ENCODE measurements at regions not wholly inside any gene's neighbourhood (a gene's known extent, or its start where the extent isn't known, plus 50 kb on each side); places are given as distances from the start of the nearest gene placed in this dataset.

DNA sequence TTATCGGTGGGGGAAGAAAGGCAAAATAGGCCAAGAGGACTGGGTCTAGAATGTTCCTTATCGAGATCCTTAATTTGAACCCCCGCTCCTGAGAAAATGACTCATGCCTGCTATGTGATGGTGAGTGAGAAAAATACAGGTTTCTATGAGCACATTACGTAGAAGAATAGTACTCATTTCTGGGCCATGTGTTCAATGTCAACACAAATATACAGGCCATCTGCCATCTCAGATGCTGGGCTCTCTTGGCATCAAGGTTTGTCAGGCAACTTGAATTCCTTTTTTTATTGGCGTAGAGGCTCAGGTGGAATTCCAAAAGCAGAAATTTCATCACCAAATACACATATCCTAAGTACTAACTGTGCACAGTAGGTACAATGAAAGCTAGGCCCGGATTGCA, 81.4 kb upstream of the TRIM2 start:
- intact Hi-C loops (cut with micrococcal nuclease; ENCODE audit: unreplicated experiment): no loop called here

DNA sequence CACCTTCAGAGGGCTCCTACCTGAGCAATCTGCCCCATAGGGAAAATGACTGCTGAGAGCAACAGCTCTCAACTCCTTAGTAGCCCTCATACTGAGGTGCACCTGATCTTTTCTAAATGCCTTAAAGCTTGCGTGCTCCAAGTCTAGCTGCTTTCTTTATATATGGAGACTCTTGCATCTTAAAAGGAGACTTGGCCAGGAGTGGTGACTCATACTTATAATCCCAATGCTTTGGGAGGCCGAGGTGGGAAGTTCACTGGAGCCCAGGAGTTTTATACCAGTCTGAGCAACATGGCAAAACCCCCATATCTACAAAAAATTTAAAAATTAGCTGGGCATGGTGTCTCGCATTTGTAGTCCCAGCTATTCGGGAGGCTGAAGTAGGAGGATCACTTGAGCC, 78.1 kb upstream of the TRIM2 start:
- BruUV-seq (replicated peaks): no TSS peak
- in situ Hi-C loops (cut with HindIII; ENCODE audit: low pct_unique_long_range_greater_than_20kb, low sequenced_read_pairs): no loop called here

More for the DNA sequence above, 81.4 kb upstream of the TRIM2 start:
- TF ChIP-seq SIN3A (IDR thresholded peaks at IDR 0.05; ENCODE audit: borderline replicate concordance, insufficient read depth, low read depth, low read length) (no peak), POLR2AphosphoS5 (IDR thresholded peaks at IDR 0.05; ENCODE audit: low read depth, low read length) (no peak)
- no peaks in the 10 kb centered on the region; the same call in 1 of the 2 replicates for H3K4me1 ChIP-seq (ENCODE audit: control insufficient read depth, insufficient read depth, low read length)
- no peak for ATAC-seq
- DNase-seq (ENCODE audit: low read depth, low spot score): no peak
- H3K27me3 ChIP-seq (ENCODE audit: control insufficient read depth, insufficient read depth, low read length): no peaks in the 10 kb centered on the region
- H3K36me3 ChIP-seq (ENCODE audit: control insufficient read depth, insufficient read depth, low read length): no peaks in the 10 kb centered on the region
- no peak overlapping the region for H3K4me3 ChIP-seq (ENCODE audit: low read depth in 2 of 2, low read length in 2 of 2)
- no peaks in the 10 kb centered on the region for H3K9me3 ChIP-seq (ENCODE audit: control insufficient read depth, insufficient read depth, low read depth, low read length)
- H3K27ac ChIP-seq (ENCODE audit: low read length): no peak overlapping the region
- CTCF ChIA-PET: no interaction called here
- in situ Hi-C loops (cut with HindIII; ENCODE audit: low pct_unique_long_range_greater_than_20kb, low sequenced_read_pairs): no loop called here
- no TSS peak for BruUV-seq (replicated peaks)
- POLR2A ChIA-PET: no interaction called here

DNA sequence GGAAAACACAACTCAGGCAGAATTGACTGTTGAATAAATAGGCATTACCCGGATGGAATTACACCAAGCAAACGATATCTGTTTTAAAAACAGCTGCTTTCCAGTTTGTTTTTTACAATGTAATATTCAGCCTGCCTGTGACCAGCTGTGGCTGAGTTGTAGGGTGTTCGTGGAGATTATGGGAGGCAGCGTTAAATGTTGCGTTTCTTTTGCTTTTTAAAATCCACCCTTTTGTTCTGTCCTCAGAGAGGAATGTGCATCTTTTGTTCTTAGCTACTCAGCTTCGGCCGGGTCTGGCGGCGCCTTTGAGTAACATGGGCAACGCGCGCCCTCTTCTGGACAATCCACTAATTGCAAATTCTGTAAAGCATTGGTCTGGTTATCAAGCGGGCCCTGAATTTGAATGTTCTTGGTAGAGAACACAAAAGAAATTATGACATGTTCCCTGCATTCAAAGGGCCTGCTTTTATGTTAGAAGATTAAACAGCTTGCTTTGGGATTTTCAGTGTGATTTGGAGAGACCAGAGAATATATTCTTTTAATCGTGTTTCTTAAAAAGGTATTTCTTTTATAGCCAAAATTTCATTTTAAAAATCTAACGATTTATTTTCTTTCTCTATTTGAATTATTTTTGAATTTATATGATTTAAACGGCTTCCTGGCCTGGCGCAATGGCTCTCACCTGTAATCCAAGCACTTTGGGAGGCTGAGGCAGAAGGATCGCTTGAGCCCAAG, 76.3 kb upstream of the TRIM2 start:
- in situ Hi-C loops (cut with HindIII; ENCODE audit: low pct_unique_long_range_greater_than_20kb, low sequenced_read_pairs): no loop called here
- DNase-seq (ENCODE audit: low read depth, low spot score) (no peak), ATAC-seq (peak; percentile 94)
- no TSS peak for BruUV-seq (replicated peaks)
- intact Hi-C loops (cut with micrococcal nuclease; ENCODE audit: unreplicated experiment): loop anchor here (1.0 to 5.0 kb wide), 2 partner anchors 45 to 281 kb away; no protein-coding TSS in a partner anchor
- Histone ChIP-seq H3K9me3 (ENCODE audit: control insufficient read depth, insufficient read depth, low read depth, low read length) (no peaks in the 10 kb centered on the region), H3K4me1 (ENCODE audit: control insufficient read depth, insufficient read depth, low read length) (no peaks in the 10 kb centered on the region; the same call in 1 of the 2 replicates), H3K36me3 (ENCODE audit: control insufficient read depth, insufficient read depth, low read length) (no peaks in the 10 kb centered on the region), H3K27me3 (ENCODE audit: control insufficient read depth, insufficient read depth, low read length) (no peaks in the 10 kb centered on the region), H3K4me3 (ENCODE audit: low read depth in 2 of 2, low read length in 2 of 2) (no peak overlapping the region), H3K27ac (ENCODE audit: low read length) (0 out of 2 replicates have a peak overlapping the region, but pooled peaks have one; percentile 29)
- ChIA-PET POLR2A (no interaction called here), CTCF (interaction anchor here (1.0 to 3.5 kb wide), 6 partner anchors 42 to 192 kb away, joined by 3 to 30 read pairs (median 5); partner anchors contain the start of gene FHDC1)
- TF ChIP-seq, protein P1, sequence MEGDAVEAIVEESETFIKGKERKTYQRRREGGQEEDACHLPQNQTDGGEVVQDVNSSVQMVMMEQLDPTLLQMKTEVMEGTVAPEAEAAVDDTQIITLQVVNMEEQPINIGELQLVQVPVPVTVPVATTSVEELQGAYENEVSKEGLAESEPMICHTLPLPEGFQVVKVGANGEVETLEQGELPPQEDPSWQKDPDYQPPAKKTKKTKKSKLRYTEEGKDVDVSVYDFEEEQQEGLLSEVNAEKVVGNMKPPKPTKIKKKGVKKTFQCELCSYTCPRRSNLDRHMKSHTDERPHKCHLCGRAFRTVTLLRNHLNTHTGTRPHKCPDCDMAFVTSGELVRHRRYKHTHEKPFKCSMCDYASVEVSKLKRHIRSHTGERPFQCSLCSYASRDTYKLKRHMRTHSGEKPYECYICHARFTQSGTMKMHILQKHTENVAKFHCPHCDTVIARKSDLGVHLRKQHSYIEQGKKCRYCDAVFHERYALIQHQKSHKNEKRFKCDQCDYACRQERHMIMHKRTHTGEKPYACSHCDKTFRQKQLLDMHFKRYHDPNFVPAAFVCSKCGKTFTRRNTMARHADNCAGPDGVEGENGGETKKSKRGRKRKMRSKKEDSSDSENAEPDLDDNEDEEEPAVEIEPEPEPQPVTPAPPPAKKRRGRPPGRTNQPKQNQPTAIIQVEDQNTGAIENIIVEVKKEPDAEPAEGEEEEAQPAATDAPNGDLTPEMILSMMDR (IDR thresholded peaks at IDR 0.05): peak; percentile 82
- TF ChIP-seq, protein P2, sequence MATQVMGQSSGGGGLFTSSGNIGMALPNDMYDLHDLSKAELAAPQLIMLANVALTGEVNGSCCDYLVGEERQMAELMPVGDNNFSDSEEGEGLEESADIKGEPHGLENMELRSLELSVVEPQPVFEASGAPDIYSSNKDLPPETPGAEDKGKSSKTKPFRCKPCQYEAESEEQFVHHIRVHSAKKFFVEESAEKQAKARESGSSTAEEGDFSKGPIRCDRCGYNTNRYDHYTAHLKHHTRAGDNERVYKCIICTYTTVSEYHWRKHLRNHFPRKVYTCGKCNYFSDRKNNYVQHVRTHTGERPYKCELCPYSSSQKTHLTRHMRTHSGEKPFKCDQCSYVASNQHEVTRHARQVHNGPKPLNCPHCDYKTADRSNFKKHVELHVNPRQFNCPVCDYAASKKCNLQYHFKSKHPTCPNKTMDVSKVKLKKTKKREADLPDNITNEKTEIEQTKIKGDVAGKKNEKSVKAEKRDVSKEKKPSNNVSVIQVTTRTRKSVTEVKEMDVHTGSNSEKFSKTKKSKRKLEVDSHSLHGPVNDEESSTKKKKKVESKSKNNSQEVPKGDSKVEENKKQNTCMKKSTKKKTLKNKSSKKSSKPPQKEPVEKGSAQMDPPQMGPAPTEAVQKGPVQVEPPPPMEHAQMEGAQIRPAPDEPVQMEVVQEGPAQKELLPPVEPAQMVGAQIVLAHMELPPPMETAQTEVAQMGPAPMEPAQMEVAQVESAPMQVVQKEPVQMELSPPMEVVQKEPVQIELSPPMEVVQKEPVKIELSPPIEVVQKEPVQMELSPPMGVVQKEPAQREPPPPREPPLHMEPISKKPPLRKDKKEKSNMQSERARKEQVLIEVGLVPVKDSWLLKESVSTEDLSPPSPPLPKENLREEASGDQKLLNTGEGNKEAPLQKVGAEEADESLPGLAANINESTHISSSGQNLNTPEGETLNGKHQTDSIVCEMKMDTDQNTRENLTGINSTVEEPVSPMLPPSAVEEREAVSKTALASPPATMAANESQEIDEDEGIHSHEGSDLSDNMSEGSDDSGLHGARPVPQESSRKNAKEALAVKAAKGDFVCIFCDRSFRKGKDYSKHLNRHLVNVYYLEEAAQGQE (IDR thresholded peaks at IDR 0.05; ENCODE audit: insufficient read depth in 1 of 2, low read depth in 2 of 2, low read length in 1 of 2): no peak

More for the DNA sequence above, 78.1 kb upstream of the TRIM2 start:
- no peak overlapping the region for H3K4me3 ChIP-seq (ENCODE audit: low read depth in 2 of 2, low read length in 2 of 2)
- no peak for ATAC-seq
- DNase-seq (ENCODE audit: low read depth, low spot score): no peak
- ChIA-PET POLR2A (no interaction called here), CTCF (interaction anchor here (2.2 to 3.5 kb wide), 2 partner anchors 41 to 43 kb away, joined by 8 to 30 read pairs; no protein-coding TSS in a partner anchor)
- H3K9me3 ChIP-seq (ENCODE audit: control insufficient read depth, insufficient read depth, low read depth, low read length): no peaks in the 10 kb centered on the region
- no peak overlapping the region for H3K27ac ChIP-seq (ENCODE audit: low read length)
- H3K4me1 ChIP-seq (ENCODE audit: control insufficient read depth, insufficient read depth, low read length): no peaks in the 10 kb centered on the region; the same call in 1 of the 2 replicates
- TF ChIP-seq SIN3A (IDR thresholded peaks at IDR 0.05; ENCODE audit: borderline replicate concordance, insufficient read depth, low read depth, low read length): no peak
- TF ChIP-seq, protein P2 (IDR thresholded peaks at IDR 0.05; ENCODE audit: insufficient read depth in 1 of 2, low read depth in 2 of 2, low read length in 1 of 2): no peak
- no peaks in the 10 kb centered on the region for H3K27me3 ChIP-seq (ENCODE audit: control insufficient read depth, insufficient read depth, low read length)
- intact Hi-C loops (cut with micrococcal nuclease; ENCODE audit: unreplicated experiment): loop anchor here (5.0 kb wide), 1 partner anchor 279 kb away; no protein-coding TSS in a partner anchor
- no peaks in the 10 kb centered on the region for H3K36me3 ChIP-seq (ENCODE audit: control insufficient read depth, insufficient read depth, low read length)

All from Panc1 (cell line).